ENCODE measurements at regions not wholly inside any gene's neighbourhood (a gene's known extent, or its start where the extent isn't known, plus 50 kb on each side); places are given as distances from the start of the nearest gene placed in this dataset.

GRCh38 chr3:66154444-66154861, 66.3 kb upstream of the SLC25A26 start:
- peaks cover 13% of the 10 kb centered on the region for H3K4me1 ChIP-seq
- intact Hi-C loops (cut with DNase I), result no loop called here
- no peaks in the 10 kb centered on the region for H3K27me3 ChIP-seq (ENCODE audit: insufficient read depth in 3 of 3, low read length in 2 of 3)
- ATAC-seq, result peak in 1 of 4 donors; percentile 10
- no peak for TF ChIP-seq CTCF (IDR thresholded peaks at IDR 0.05)
- DNase-seq, result no peak
- no peaks in the 10 kb centered on the region for H3K9me3 ChIP-seq
- no peak overlapping the region for H3K27ac ChIP-seq
- H3K4me3 ChIP-seq, result peak overlapping the region; percentile 63
- no peaks in the 10 kb centered on the region for H3K36me3 ChIP-seq (ENCODE audit: insufficient read depth in 1 of 2, low read depth in 1 of 2)
- 40 to 64% (median 50%) methylated on average over 9 of the region's 9 CpGs for WGBS, 3 donors

GRCh38 chr3:66153481-66154443, 67.0 kb upstream of the SLC25A26 start:
- intact Hi-C loops (cut with DNase I), result no loop called here

GRCh38 chr3:66152336-66152735, 68.5 kb upstream of the SLC25A26 start:
- Histone ChIP-seq H3K4me3 (no peak overlapping the region), H3K27ac (no peak overlapping the region), H3K9me3 (no peaks in the 10 kb centered on the region), H3K27me3 (ENCODE audit: insufficient read depth in 3 of 3, low read length in 2 of 3) (no peaks in the 10 kb centered on the region), H3K4me1 (peaks cover 13% of the 10 kb centered on the region), H3K36me3 (ENCODE audit: insufficient read depth in 1 of 2, low read depth in 1 of 2) (no peaks in the 10 kb centered on the region)
- 53 to 69% (median 57%) methylated on average over 2 of the region's 2 CpGs for WGBS, 3 donors
- intact Hi-C loops (cut with DNase I), result no loop called here
- ATAC-seq (no peak), DNase-seq (no peak)
- TF ChIP-seq CTCF (IDR thresholded peaks at IDR 0.05), result no peak

More at GRCh38 chr3:66153481-66154443, 67.0 kb upstream of the SLC25A26 start:
- Histone ChIP-seq H3K27ac (peak overlapping the region; percentile 36), H3K27me3 (ENCODE audit: insufficient read depth in 3 of 3, low read length in 2 of 3) (no peaks in the 10 kb centered on the region), H3K4me3 (peak overlapping the region; percentile 63), H3K36me3 (ENCODE audit: insufficient read depth in 1 of 2, low read depth in 1 of 2) (no peaks in the 10 kb centered on the region), H3K9me3 (no peaks in the 10 kb centered on the region), H3K4me1 (peaks cover 13% of the 10 kb centered on the region)
- WGBS, 3 donors, result 23 to 33% (median 25%) methylated on average over 25 of the region's 25 CpGs
- no peak for TF ChIP-seq CTCF (IDR thresholded peaks at IDR 0.05)
- DNase-seq (no peak), ATAC-seq (peak in 3 of 4 donors; percentile 40 to 64 (median 44))

GRCh38 chr3:66150977-66151376, 69.8 kb upstream of the SLC25A26 start:
- H3K27ac ChIP-seq, result no peak overlapping the region
- DNase-seq (no peak), ATAC-seq (no peak)
- H3K9me3 ChIP-seq, result no peaks in the 10 kb centered on the region
- 88 to 90% (median 89%) methylated on average over 5 of the region's 5 CpGs for WGBS, 3 donors
- no peaks in the 10 kb centered on the region for H3K36me3 ChIP-seq (ENCODE audit: insufficient read depth in 1 of 2, low read depth in 1 of 2)
- H3K27me3 ChIP-seq (ENCODE audit: insufficient read depth in 3 of 3, low read length in 2 of 3), result no peaks in the 10 kb centered on the region
- intact Hi-C loops (cut with DNase I), result no loop called here
- TF ChIP-seq CTCF (IDR thresholded peaks at IDR 0.05), result no peak
- H3K4me1 ChIP-seq, result peaks cover 13% of the 10 kb centered on the region
- H3K4me3 ChIP-seq, result no peak overlapping the region

Measured in psoas muscle (tissue), 7 donors.